ENCODE measurements at regions not wholly inside any gene's neighbourhood (a gene's known extent, or its start where the extent isn't known, plus 50 kb on each side); places are given as distances from the start of the nearest gene placed in this dataset.

DNA sequence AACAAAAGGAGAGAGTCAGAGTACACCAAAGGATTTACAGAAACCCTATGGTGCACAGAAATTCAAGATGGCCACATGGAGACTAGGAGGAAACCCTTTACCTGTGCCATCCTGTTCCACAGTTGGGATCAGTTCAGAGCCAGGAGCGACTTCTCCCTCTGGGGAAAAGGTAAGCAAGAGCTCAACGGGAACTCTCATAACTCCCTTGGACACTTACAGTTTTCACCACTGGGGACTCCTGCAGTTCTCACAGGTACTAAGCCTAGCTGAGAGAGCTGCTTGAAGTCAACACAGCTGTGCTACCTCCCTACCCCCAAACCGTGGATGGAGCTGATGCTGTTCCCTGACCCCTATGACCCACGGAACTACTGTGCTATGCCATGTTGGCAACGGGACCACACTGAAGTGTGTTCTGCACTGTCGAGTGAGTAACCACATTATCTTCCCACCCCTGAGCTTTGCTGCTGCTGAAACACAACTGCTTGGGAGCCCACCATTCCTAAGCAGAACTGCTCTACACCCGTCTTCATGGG lies 606.8 kb downstream of the GBE1 start:
- DNase-seq = no peak
- no peaks in the 10 kb centered on the region for H3K79me2 ChIP-seq (ENCODE audit: low read length)
- no peak overlapping the region for H3K4me2 ChIP-seq (ENCODE audit: low read depth, low read length, poor library complexity, severe bottlenecking)
- no peaks in the 10 kb centered on the region for H3K4me1 ChIP-seq (ENCODE audit: low read length)
- H3K27ac ChIP-seq (ENCODE audit: low read length) = no peak overlapping the region
- H3K9me2 ChIP-seq (replicated peaks; ENCODE audit: insufficient read depth, low read length) = no peaks in the 10 kb centered on the region
- H3K9ac ChIP-seq (ENCODE audit: low read length) = no peak overlapping the region
- H3K9me3 ChIP-seq (ENCODE audit: low read length) = no peaks in the 10 kb centered on the region
- no peaks in the 10 kb centered on the region for H3K36me3 ChIP-seq (ENCODE audit: insufficient read depth, low read length)
- H3K27me3 ChIP-seq (ENCODE audit: low read length) = no peaks in the 10 kb centered on the region
- no peak overlapping the region for H2AFZ ChIP-seq (ENCODE audit: low read length)
- no peak overlapping the region for H3K4me3 ChIP-seq (ENCODE audit: low read length)
- H4K20me1 ChIP-seq (ENCODE audit: insufficient read depth, low read depth, low read length) = no peaks in the 10 kb centered on the region

DNA sequence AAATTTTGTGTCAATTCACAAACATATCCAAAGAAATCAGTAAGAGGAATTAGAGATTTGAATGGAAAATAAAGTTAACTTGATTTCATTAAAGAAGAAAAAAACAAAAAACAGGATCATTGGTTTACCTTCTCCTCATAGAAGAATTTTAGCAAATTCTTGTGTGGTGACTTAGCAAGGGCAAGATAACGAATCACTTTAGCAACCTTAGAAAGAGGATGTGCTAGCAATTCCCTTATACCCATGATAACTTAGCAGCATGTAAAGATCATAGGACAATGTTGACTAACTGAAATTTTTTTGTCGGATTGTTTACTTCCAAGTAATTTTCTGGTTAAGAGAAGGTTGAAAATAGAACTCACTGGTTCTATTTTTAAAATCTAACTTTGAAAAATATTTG lies 609.3 kb downstream of the GBE1 start:
- Histone ChIP-seq H3K27ac (ENCODE audit: low read length) (no peak overlapping the region), H3K9me3 (ENCODE audit: low read length) (no peaks in the 10 kb centered on the region), H3K9ac (ENCODE audit: low read length) (no peak overlapping the region), H3K4me3 (ENCODE audit: low read length) (no peak overlapping the region), H4K20me1 (ENCODE audit: insufficient read depth, low read depth, low read length) (no peaks in the 10 kb centered on the region), H3K79me2 (ENCODE audit: low read length) (no peaks in the 10 kb centered on the region), H3K27me3 (ENCODE audit: low read length) (no peaks in the 10 kb centered on the region), H3K4me2 (ENCODE audit: low read depth, low read length, poor library complexity, severe bottlenecking) (no peak overlapping the region), H2AFZ (ENCODE audit: low read length) (no peak overlapping the region), H3K36me3 (ENCODE audit: insufficient read depth, low read length) (no peaks in the 10 kb centered on the region), H3K4me1 (ENCODE audit: low read length) (no peaks in the 10 kb centered on the region), H3K9me2 (replicated peaks; ENCODE audit: insufficient read depth, low read length) (no peaks in the 10 kb centered on the region)
- DNase-seq = no peak

DNA sequence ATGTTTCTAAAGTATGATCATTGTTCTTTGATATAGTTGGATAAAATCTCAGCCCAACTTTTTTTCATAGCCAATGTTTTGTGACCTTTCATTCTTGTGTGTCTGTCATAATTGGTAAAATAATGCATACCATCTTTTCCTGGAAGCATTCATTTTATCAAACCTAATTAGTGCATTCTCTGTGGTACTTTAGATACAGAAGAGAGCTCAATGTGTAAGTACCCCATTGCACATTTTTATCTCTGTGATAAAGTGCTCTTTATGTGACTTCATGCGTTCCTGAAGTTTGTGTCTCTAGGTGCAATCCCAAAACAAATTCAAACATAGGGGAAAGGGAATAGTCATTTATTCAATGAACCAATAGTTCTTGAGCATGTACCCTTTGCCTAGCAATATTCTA lies 628.5 kb downstream of the GBE1 start:
- no peak for DNase-seq
- no peaks in the 10 kb centered on the region for H4K20me1 ChIP-seq (ENCODE audit: insufficient read depth, low read depth, low read length)

DNA sequence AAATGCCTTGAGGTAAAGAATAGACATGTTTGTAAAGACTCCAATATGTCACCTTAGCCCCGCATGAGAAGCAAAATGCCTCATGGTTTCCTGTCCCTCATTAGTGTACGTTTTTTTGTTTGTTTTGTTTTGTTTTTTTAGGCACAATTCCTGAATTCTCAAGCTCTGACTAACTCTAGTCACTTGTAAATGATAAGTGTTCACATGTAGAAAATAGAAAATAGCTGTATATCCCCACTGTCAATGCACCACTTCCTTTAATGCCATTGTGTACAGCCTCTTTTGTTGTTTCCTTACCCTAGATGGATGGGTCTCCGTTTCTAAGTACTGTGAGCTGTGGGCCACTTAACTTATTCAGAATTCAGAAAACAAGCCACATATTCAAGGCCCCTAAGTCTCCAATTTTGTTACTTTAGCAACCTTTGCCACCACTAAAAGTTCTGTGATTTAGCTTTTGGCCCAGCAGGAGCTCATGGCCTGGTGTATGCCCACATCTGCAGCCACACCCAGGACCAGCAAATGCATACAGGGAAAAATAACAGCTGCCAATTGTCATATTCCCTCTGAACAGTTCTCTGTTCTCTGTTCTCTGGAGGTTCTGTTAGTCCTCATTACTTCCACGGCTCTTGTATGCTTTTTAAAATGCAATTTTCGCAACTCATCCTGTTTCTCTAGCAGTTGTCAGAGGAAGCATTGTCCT lies 655.5 kb downstream of the GBE1 start:
- H3K9me3 ChIP-seq (ENCODE audit: low read length) = no peaks in the 10 kb centered on the region
- no peaks in the 10 kb centered on the region for H3K9me2 ChIP-seq (replicated peaks; ENCODE audit: insufficient read depth, low read length)
- no peaks in the 10 kb centered on the region for H3K79me2 ChIP-seq (ENCODE audit: low read length)
- H3K4me3 ChIP-seq (ENCODE audit: low read length) = no peak overlapping the region
- no peaks in the 10 kb centered on the region for H4K20me1 ChIP-seq (ENCODE audit: insufficient read depth, low read depth, low read length)
- no peak for DNase-seq
- H3K4me2 ChIP-seq (ENCODE audit: low read depth, low read length, poor library complexity, severe bottlenecking) = no peak overlapping the region
- no peak overlapping the region for H2AFZ ChIP-seq (ENCODE audit: low read length)
- no peaks in the 10 kb centered on the region for H3K27me3 ChIP-seq (ENCODE audit: low read length)
- H3K36me3 ChIP-seq (ENCODE audit: insufficient read depth, low read length) = no peaks in the 10 kb centered on the region
- no peak overlapping the region for H3K9ac ChIP-seq (ENCODE audit: low read length)
- H3K27ac ChIP-seq (ENCODE audit: low read length) = no peak overlapping the region
- H3K4me1 ChIP-seq (ENCODE audit: low read length) = no peaks in the 10 kb centered on the region

More for the DNA sequence above, 628.5 kb downstream of the GBE1 start:
- Histone ChIP-seq H3K79me2 (ENCODE audit: low read length) (no peaks in the 10 kb centered on the region), H3K4me3 (ENCODE audit: low read length) (no peak overlapping the region), H2AFZ (ENCODE audit: low read length) (no peak overlapping the region), H3K27ac (ENCODE audit: low read length) (no peak overlapping the region), H3K36me3 (ENCODE audit: insufficient read depth, low read length) (no peaks in the 10 kb centered on the region), H3K9me3 (ENCODE audit: low read length) (no peaks in the 10 kb centered on the region), H3K9me2 (replicated peaks; ENCODE audit: insufficient read depth, low read length) (no peaks in the 10 kb centered on the region), H3K9ac (ENCODE audit: low read length) (no peak overlapping the region), H3K4me1 (ENCODE audit: low read length) (no peaks in the 10 kb centered on the region), H3K27me3 (ENCODE audit: low read length) (no peaks in the 10 kb centered on the region), H3K4me2 (ENCODE audit: low read depth, low read length, poor library complexity, severe bottlenecking) (no peak overlapping the region)

DNA sequence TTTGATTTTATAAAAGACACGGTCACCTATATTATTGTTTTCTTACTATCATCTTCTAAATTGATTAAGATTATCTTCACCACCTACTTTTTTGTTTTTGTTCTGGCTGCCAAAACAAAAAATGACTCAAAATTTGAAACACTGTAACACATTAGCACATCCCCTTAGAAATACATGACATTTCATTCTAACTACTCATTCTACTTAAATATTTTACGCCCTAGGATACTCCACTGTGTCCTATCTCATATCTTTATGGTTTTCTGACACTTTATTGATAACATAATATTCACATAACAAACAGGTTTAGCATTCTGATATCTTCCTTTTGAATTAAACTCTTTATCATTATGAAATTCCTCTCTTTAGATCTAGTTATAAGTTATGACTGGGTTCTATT lies 656.2 kb downstream of the GBE1 start:
- Histone ChIP-seq H3K27ac (ENCODE audit: low read length) (no peak overlapping the region), H3K9me2 (replicated peaks; ENCODE audit: insufficient read depth, low read length) (no peaks in the 10 kb centered on the region), H2AFZ (ENCODE audit: low read length) (no peak overlapping the region), H3K4me3 (ENCODE audit: low read length) (no peak overlapping the region), H3K27me3 (ENCODE audit: low read length) (no peaks in the 10 kb centered on the region), H4K20me1 (ENCODE audit: insufficient read depth, low read depth, low read length) (no peaks in the 10 kb centered on the region), H3K79me2 (ENCODE audit: low read length) (no peaks in the 10 kb centered on the region), H3K9ac (ENCODE audit: low read length) (no peak overlapping the region), H3K36me3 (ENCODE audit: insufficient read depth, low read length) (no peaks in the 10 kb centered on the region), H3K4me2 (ENCODE audit: low read depth, low read length, poor library complexity, severe bottlenecking) (no peak overlapping the region), H3K4me1 (ENCODE audit: low read length) (no peaks in the 10 kb centered on the region), H3K9me3 (ENCODE audit: low read length) (no peaks in the 10 kb centered on the region)
- no peak for DNase-seq

DNA sequence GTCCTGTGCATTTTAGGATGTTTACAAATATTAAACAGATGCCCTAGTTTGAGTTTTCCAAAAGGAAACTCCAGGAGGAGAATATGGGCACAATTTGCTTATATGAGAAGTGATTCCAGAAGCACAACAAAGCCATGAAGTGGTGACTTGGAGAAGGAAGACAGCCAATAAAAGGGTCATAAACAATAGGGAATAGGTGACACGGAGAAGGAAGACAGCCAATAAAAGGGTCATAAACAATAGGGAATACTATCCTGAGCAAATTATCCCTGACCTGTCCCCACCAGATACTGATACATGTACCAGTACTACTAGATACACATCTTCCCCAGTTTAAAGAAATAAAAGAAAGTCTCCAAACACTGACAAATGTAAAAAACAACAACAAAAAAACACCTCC lies 663.6 kb downstream of the GBE1 start:
- no peak overlapping the region for H3K4me3 ChIP-seq (ENCODE audit: low read length)
- H3K9me3 ChIP-seq (ENCODE audit: low read length) = no peaks in the 10 kb centered on the region
- H3K4me1 ChIP-seq (ENCODE audit: low read length) = no peaks in the 10 kb centered on the region
- H3K9ac ChIP-seq (ENCODE audit: low read length) = no peak overlapping the region
- H4K20me1 ChIP-seq (ENCODE audit: insufficient read depth, low read depth, low read length) = no peaks in the 10 kb centered on the region
- H3K9me2 ChIP-seq (replicated peaks; ENCODE audit: insufficient read depth, low read length) = no peaks in the 10 kb centered on the region
- H3K4me2 ChIP-seq (ENCODE audit: low read depth, low read length, poor library complexity, severe bottlenecking) = no peak overlapping the region
- no peak for DNase-seq
- H3K36me3 ChIP-seq (ENCODE audit: insufficient read depth, low read length) = no peaks in the 10 kb centered on the region
- no peak overlapping the region for H3K27ac ChIP-seq (ENCODE audit: low read length)
- H2AFZ ChIP-seq (ENCODE audit: low read length) = no peak overlapping the region
- no peaks in the 10 kb centered on the region for H3K27me3 ChIP-seq (ENCODE audit: low read length)
- no peaks in the 10 kb centered on the region for H3K79me2 ChIP-seq (ENCODE audit: low read length)

DNA sequence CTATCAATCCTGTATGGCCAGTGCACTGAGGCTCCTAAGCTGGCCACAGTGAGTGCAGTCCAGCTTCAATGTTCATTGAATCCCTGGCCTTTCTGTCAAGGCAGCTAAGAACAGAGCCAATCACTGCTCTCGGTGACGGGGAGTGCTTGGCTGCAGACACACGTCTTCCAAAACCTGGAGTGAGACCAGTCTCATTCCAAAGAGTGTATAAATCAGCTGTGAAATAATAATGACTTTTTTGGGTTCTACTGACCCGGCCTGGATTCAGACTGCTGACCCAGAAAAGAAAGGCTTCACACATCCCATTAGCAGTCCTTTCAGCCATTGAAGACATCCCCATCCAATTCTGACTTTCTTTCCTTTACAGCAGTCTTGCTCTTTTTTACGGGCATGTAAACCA lies 665.5 kb downstream of the GBE1 start:
- H3K27me3 ChIP-seq (ENCODE audit: low read length) = no peaks in the 10 kb centered on the region
- no peaks in the 10 kb centered on the region for H3K36me3 ChIP-seq (ENCODE audit: insufficient read depth, low read length)
- no peaks in the 10 kb centered on the region for H3K9me2 ChIP-seq (replicated peaks; ENCODE audit: insufficient read depth, low read length)
- no peaks in the 10 kb centered on the region for H3K9me3 ChIP-seq (ENCODE audit: low read length)
- no peak overlapping the region for H3K9ac ChIP-seq (ENCODE audit: low read length)
- no peak overlapping the region for H2AFZ ChIP-seq (ENCODE audit: low read length)
- no peak overlapping the region for H3K27ac ChIP-seq (ENCODE audit: low read length)
- H3K79me2 ChIP-seq (ENCODE audit: low read length) = no peaks in the 10 kb centered on the region
- no peaks in the 10 kb centered on the region for H4K20me1 ChIP-seq (ENCODE audit: insufficient read depth, low read depth, low read length)
- no peaks in the 10 kb centered on the region for H3K4me1 ChIP-seq (ENCODE audit: low read length)
- H3K4me3 ChIP-seq (ENCODE audit: low read length) = no peak overlapping the region
- DNase-seq = no peak
- H3K4me2 ChIP-seq (ENCODE audit: low read depth, low read length, poor library complexity, severe bottlenecking) = no peak overlapping the region

DNA sequence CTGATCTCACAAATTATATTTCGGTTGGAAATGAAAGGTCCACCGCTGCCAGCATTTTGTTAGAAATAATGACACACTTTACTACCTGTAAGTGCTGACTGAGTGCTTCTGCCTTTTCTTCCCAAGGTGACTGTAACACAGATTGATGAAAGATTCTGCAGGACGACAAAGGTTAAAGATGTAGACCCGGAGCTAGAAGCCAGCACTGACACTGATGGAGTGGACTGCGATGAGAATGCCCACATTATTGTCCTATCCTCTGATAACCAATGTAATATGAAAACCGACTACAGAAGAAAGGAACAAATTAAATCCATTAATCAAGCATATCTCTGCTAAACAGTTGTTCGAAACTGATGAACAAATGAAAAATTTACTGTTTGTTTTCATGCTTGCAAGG lies 666.5 kb downstream of the GBE1 start:
- no peak for DNase-seq
- H3K9me2 ChIP-seq (replicated peaks; ENCODE audit: insufficient read depth, low read length) = no peaks in the 10 kb centered on the region
- no peaks in the 10 kb centered on the region for H3K79me2 ChIP-seq (ENCODE audit: low read length)
- H3K9ac ChIP-seq (ENCODE audit: low read length) = no peak overlapping the region
- H3K4me2 ChIP-seq (ENCODE audit: low read depth, low read length, poor library complexity, severe bottlenecking) = no peak overlapping the region
- H3K36me3 ChIP-seq (ENCODE audit: insufficient read depth, low read length) = no peaks in the 10 kb centered on the region
- H3K4me1 ChIP-seq (ENCODE audit: low read length) = no peaks in the 10 kb centered on the region
- H4K20me1 ChIP-seq (ENCODE audit: insufficient read depth, low read depth, low read length) = no peaks in the 10 kb centered on the region
- no peak overlapping the region for H3K4me3 ChIP-seq (ENCODE audit: low read length)
- H2AFZ ChIP-seq (ENCODE audit: low read length) = no peak overlapping the region
- H3K27me3 ChIP-seq (ENCODE audit: low read length) = no peaks in the 10 kb centered on the region
- no peaks in the 10 kb centered on the region for H3K9me3 ChIP-seq (ENCODE audit: low read length)
- H3K27ac ChIP-seq (ENCODE audit: low read length) = no peak overlapping the region
